Stomach (tissue), 4 donors: ENCODE measurements at regions not wholly inside any gene's neighbourhood (a gene's known extent, or its start where the extent isn't known, plus 50 kb on each side); places are given as distances from the start of the nearest gene placed in this dataset.

ENCODE experiments used
- CTCF ChIP-seq, 7 experiments: fragments of 450-650 bp in 4 of 7; fragments of 200-600 bp in 3 of 7; sonication (generic) in 3 of 7; IDR thresholded peaks; one replicate each; pipeline ENCODE4 v1.5.1; 2016 to 2019; ENCODE audit warnings: antibody characterized with exemption in 7 of 7, control low read depth in 2 of 7, mild to moderate bottlenecking in 1 of 7
- EP300 ChIP-seq: sonication (generic); formaldehyde crosslinking; IDR thresholded peaks from one replicate; pipeline ENCODE4 v1.6.1; 2017; ENCODE audit warnings: antibody characterized with exemption
- POLR2A ChIP-seq, 4 donors: fragments of 450-650 bp; IDR thresholded peaks; one replicate each; pipeline ENCODE4 v1.6.1; 2016; ENCODE audit warnings: antibody characterized with exemption in 4 of 4, control low read depth in 2 of 4, mild to moderate bottlenecking in 1 of 4, moderate library complexity in 1 of 4
- POLR2AphosphoS5 ChIP-seq, 3 donors: sonication (generic); formaldehyde crosslinking; IDR thresholded peaks; one replicate each; pipeline ENCODE4 v1.6.1; 2016; ENCODE audit warnings: antibody characterized with exemption in 3 of 3

GRCh38 chr16:35497399-35497798 is 2038.0 kb downstream of the TP53TG3F start:
- TF ChIP-seq CTCF (IDR thresholded peaks at IDR 0.05) (no peak), POLR2A (IDR thresholded peaks at IDR 0.05) (no peak), POLR2AphosphoS5 (IDR thresholded peaks at IDR 0.05) (no peak), EP300 (no peak)
